Brain microvascular endothelial cell (primary cell): ENCODE measurements at regions not wholly inside any gene's neighbourhood (a gene's known extent, or its start where the extent isn't known, plus 50 kb on each side); places are given as distances from the start of the nearest gene placed in this dataset.

Experiments
- DNase-seq: peaks from one replicate; pipeline ENCODE4 v3.0.0-alpha.2; 2020
- H3K27ac ChIP-seq: fragments of 250-450 bp; sonication (Bioruptor Pico); 2 replicates; pipeline ENCODE4 v1.5.1; 2020; ENCODE audit warnings: mild to moderate bottlenecking, moderate library complexity
- H3K27me3 ChIP-seq: fragments of 250-450 bp; sonication (Bioruptor Pico); replicated peaks from 2 replicates; pipeline ENCODE4 v1.5.1; 2020; ENCODE audit warnings: mild to moderate bottlenecking
- H3K36me3 ChIP-seq: fragments of 250-450 bp; sonication (Bioruptor Pico); replicated peaks from 2 replicates; pipeline ENCODE4 v1.5.1; 2020; ENCODE audit warnings: mild to moderate bottlenecking
- H3K4me3 ChIP-seq: 2 replicates; pipeline ENCODE4 v1.5.1; 2011; ENCODE audit warnings: low read depth, mild to moderate bottlenecking, control low read depth, low read length, moderate library complexity
- CTCF ChIP-seq: IDR thresholded peaks from 2 replicates; pipeline ENCODE4 v1.5.1; 2011; ENCODE audit warnings: low read depth, mild to moderate bottlenecking, moderate library complexity, low read length, control low read depth, inconsistent platforms; ENCODE audit errors: missing control alignments
- in situ Hi-C: cut with HindIII; loops from 2 replicates; pipeline ENCODE4 v1.10.0; 2017; ENCODE audit warnings: low sequenced_read_pairs, low pct_ligation_motif_present

- TF ChIP-seq CTCF, result no peak
- DNase-seq, result no peak
- in situ Hi-C loops, result no loop called here
Measured at GRCh38 chr10:3263082-3263481, 90.5 kb upstream of the PITRM1 start.

DNA sequence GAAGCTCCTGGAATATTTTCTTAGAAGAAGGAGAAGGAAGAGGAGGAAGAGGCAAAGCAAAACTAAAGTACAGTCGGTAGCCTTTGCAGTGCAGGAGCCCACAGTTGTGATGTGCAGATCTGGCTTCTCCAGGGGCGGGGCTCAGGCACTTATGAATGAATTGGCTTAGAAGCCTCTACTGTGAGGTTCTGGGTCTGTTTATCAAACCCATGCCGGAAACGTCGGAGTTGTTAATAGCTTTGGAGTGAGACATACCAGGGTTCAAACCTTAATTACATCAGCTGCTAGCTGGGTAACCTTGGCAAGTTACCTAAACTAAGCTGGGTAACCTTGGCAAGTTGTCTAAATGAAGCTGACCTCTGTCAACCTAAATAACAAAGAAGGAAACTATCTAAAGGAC is 89.3 kb upstream of the PITRM1 start:
- no peak for DNase-seq
- no peaks in the 10 kb centered on the region for H3K27me3 ChIP-seq
- no peak for TF ChIP-seq CTCF
- no peak overlapping the region for H3K27ac ChIP-seq
- in situ Hi-C loops, result no loop called here
- H3K4me3 ChIP-seq, result no peak overlapping the region
- no peaks in the 10 kb centered on the region for H3K36me3 ChIP-seq

More at GRCh38 chr10:3263082-3263481, 90.5 kb upstream of the PITRM1 start:
- Histone ChIP-seq H3K27ac (no peak overlapping the region), H3K36me3 (no peaks in the 10 kb centered on the region), H3K27me3 (no peaks in the 10 kb centered on the region), H3K4me3 (no peak overlapping the region)

DNA sequence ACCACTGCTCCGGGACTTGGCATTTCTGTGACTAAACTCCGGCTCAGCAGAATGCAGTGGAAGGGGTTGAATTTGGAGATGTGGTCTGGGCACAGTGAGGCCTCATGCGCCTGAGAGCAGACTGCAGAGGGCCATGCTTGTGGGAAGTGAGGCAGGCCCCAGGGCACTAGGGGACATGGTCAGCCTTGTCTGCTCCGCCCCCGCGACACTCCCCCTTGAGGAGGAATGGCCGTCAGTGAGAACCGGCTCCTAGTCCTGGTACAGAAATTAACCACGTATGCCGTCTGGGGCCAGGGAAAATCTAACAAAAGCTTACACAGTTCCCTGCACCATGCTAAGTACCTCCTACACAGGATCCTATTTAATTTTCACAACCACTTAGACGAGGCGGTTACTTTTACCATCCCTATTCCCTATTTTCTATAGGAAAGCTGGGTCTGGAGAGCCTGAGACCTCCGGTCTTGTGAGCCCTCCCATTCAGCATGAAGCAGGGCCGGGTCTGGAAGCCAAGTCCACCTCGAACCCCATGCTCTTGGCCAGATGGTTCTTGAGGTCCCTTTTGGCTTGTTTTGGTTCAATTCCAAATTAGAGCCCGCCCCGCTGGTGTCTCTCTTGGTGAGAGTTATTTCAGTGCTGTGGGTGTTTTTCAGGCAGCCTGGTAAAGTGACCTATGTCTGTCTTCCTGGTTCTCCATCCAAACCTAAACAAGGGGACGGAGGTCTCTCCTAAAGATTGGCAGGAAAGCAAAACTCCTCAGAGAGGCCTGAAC is 87.7 kb upstream of the PITRM1 start:
- in situ Hi-C loops, result no loop called here
- Histone ChIP-seq H3K4me3 (no peak overlapping the region), H3K27me3 (no peaks in the 10 kb centered on the region), H3K27ac (no peak overlapping the region), H3K36me3 (no peaks in the 10 kb centered on the region)
- DNase-seq, result no peak
- TF ChIP-seq CTCF, result peak; percentile 19

- H3K4me3 ChIP-seq, result no peak overlapping the region
- in situ Hi-C loops, result no loop called here
- H3K27ac ChIP-seq, result no peak overlapping the region
- no peak for DNase-seq
- no peak for TF ChIP-seq CTCF
- no peaks in the 10 kb centered on the region for H3K27me3 ChIP-seq
- no peaks in the 10 kb centered on the region for H3K36me3 ChIP-seq
Measured at GRCh38 chr10:3259499-3259898, 86.9 kb upstream of the PITRM1 start.

DNA sequence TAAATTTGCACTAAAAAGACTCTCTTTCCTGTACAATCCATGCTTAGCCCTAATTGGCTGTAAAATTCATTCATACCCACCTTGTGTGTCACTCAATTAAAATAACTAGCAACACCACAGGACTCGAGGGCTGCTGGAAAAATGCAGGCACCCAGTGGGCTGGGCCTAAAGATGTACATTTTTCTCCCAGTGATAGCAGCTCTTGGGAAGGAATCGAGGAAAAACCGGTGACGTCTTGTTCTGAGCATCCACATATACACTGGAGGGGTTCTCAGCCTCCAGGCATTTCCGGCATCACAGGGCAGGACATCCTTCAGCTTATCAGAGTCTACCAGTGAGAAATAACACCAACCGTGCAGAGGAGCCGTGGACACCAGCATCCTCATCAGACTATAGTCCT is 85.8 kb upstream of the PITRM1 start:
- Histone ChIP-seq H3K4me3 (no peak overlapping the region), H3K36me3 (no peaks in the 10 kb centered on the region), H3K27me3 (no peaks in the 10 kb centered on the region), H3K27ac (no peak overlapping the region)
- no peak for TF ChIP-seq CTCF
- in situ Hi-C loops, result no loop called here
- DNase-seq, result peak; percentile 35

DNA sequence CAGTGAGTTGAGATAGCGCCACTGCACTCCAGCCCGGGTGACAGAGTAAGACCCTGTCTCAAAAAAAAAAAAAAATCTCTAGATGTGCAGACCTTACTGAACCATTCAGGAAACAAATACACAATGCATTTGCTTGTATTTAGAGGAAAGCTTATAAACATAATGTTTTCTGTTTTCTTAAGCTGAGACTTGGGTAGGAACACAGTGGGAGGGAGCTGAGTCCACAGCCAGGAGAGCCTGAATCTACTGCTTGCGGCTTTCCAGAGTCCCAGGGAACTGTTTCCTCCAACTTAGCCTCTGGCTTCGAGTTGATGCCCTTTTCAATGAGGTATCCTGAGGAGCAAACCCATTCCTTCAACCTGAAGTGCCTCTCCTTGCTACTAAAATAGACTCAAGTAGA is 83.0 kb upstream of the PITRM1 start:
- no peaks in the 10 kb centered on the region for H3K36me3 ChIP-seq
- in situ Hi-C loops, result no loop called here
- DNase-seq, result no peak
- H3K27ac ChIP-seq, result no peak overlapping the region
- no peak for TF ChIP-seq CTCF
- no peaks in the 10 kb centered on the region for H3K27me3 ChIP-seq
- no peak overlapping the region for H3K4me3 ChIP-seq
